NCI-H2171 treated with DMSO at 0.1 percent for 48 hours (cell line): ENCODE measurements at regions not wholly inside any gene's neighbourhood (a gene's known extent, or its start where the extent isn't known, plus 50 kb on each side); places are given as distances from the start of the nearest gene placed in this dataset.
"Not testable (repeated sequence)": the region's sequence is repeated elsewhere in the genome, so short reads cannot be mapped to it uniquely, and the experiment has no call there.

Experiments
- DNase-seq: peaks from one replicate; lab custom pipeline; 2025; lab: John Stamatoyannopoulos, UW

GRCh38 chr1:95520390-95520789, 286.4 kb downstream of the RWDD3 start:
- no peak for DNase-seq

DNA sequence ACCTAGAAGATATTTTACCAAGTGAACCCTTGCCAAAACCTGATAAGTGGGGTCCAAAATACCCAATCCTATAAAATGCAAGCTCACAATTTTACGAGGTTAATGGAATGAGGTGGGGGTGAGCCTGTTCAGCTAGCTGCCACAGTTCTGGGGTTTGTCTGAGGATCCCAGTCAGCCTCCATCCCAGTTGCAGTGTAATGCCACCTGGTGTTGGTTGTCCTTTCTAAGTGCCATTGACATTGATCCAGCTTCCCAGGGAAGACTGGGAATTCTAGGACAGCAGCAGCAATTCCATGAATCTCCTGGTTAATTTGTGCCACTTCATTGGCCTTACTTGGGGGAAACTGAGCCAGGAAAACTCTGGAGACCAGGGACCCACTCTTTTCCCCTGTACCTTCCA, 298.3 kb downstream of the RWDD3 start:
- no peak for DNase-seq

GRCh38 chr1:95534985-95535384, 301.0 kb downstream of the RWDD3 start:
- DNase-seq = no peak

DNA sequence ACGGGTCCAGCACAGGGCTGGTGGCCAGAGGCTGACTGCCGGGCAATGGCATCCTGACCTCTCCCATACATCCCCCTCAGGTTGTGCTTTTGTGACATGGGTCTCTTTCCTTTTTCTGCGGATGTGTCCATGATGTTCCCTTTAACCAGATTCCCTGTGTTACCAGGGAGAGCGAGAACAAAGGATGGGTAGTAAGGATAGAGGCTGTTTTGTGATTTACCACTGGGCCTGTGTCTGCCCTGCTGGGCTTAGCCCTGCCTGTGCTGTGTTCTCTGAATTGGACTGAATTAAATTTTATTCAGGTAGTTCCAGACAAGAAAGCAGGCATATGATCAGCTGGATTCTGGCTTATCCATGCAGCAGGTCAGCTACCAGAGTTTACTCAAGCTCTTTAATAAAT, 301.6 kb downstream of the RWDD3 start:
- no peak for DNase-seq

DNA sequence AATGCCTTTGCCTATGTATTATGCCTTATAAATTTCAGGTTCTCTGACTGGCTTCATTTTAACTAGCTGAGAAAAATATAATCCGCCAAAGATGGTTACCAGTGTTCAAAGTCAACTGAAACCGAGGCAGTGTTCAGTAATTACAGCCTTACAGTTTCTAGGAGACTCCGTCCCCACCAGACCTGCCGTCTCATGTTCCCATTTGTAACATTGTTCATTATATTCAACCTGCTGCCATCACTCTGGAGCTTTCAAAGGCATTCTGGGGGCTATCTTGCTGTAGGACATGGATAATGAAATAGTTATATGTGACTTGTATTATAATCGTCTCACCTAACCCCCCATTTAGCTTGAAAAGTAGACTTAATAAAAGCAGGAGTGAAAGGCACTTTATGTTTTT, 302.5 kb downstream of the RWDD3 start:
- no peak for DNase-seq

- no peak for DNase-seq
Measured at GRCh38 chr1:95537176-95537575, 303.2 kb downstream of the RWDD3 start.

DNA sequence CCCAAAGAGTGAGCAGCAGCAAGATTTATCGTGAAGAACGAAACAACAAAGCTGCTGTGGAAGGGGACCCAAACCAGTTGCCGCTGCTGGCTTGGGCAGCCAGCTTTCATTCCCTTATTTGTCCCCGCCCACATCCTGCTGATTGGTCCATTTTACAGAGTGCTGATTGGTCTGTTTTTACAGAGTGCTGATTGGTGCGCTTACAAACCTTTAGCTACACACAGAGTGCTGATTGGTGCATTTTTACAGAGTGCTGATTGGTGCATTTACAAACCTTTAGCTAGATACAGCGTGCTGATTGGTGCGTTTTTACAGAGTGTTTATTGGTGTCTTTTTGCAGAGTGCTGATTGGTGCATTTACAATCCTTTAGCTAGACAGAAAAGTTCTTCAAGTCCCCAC, 304.2 kb downstream of the RWDD3 start:
- not testable (repeated sequence) for DNase-seq

DNA sequence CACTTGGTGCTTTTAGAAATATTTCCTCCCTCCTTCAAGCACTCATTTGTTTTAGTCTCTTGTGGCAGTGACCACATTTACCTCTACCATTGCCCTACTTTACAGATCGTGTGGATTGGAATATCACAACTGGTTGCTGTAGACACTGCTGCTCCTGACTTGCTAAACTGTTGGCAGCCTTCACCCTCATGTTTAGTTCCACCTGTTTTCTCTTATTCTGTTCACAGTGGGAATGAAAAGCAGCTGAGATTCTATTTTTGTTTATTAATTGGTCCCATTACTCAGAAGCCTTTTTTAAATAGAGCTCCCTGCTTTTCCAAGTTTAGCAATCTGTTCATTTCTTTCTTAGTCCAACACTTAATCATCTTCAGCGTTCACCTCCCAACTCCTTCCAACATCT, 308.9 kb downstream of the RWDD3 start:
- DNase-seq = no peak

DNA sequence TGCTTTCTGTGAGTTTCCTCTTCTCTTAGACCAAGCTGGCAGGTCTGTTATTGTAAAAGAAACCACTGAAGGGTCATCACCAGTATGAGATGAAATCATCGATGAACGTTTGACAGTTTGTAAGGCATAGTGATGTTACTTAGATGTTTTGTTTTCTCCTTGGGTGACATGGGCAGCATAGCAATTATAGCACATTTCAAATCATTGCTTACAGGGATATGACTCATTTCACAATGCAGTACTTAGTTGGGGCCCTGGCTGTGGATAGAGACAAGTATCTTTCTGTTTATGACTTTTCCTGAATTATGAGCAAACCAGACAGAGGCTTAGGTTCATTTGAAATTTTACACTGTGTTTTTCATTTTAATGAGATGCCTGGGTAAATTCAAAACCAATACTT, 313.0 kb downstream of the RWDD3 start:
- DNase-seq = peak; percentile 8

GRCh38 chr1:95548211-95548610, 314.2 kb downstream of the RWDD3 start:
- DNase-seq = no peak

DNA sequence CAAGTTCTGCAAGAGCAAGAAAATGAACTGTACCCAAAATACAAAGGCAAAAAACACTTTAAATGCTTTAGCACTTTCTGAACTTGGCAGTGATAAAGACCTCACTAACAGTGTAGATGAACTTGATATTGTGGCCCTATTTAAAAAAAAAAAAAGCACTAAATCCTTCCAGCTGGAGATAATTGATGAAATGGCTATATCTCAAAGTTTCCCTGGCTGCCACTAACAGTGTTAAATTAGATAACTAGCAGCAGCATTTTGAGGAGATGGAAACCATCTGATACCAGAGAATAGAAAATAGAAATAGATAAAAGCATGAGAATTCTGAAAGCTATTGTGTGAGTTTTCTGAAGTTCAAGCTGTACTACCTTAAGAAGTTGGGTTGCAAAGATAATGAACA, 317.2 kb downstream of the RWDD3 start:
- DNase-seq = no peak

GRCh38 chr1:95553595-95553994, 319.6 kb downstream of the RWDD3 start:
- no peak for DNase-seq

DNA sequence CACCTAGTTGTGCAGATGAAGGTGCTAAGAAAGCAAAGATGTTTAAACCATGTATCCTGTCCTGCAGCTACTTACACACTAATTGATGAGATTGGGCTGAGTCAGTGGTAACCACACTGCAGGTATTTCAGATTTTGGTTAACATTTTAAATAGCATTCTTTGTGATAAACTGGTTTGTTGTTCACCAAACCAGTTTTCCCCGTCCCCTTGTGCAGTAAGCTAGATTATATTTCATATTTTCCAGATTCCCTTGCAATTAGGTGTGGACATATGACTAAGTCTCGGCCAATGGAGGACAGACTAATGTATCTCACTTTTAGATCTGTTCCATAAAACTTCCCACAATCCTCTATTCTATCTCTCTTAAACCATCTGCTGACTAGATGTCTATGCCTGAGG, 320.4 kb downstream of the RWDD3 start:
- no peak for DNase-seq

- no peak for DNase-seq
Measured at GRCh38 chr1:95558791-95559190, 324.8 kb downstream of the RWDD3 start.

DNA sequence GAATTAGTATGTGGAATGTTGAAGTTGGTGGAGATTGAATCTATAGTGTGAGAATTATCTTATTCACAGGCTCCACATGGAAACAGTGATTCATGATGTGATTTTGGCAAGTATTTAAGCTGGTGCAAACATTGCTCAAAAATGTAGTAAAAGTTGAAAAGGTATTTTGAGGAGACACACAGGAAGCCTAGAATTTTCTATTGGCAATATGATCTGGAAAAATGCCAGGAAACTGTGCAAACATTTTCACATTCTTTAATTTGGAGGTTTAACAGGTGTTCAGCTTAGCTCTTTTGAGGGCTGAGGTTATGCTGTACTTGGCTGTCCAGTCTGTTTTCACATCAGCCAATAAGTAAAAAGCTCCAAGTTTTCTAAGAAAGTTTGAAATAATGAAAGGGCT, 327.3 kb downstream of the RWDD3 start:
- DNase-seq = no peak

- DNase-seq = no peak
Measured at GRCh38 chr1:95562230-95562629, 328.2 kb downstream of the RWDD3 start.

- no peak for DNase-seq
Measured at GRCh38 chr1:95572002-95572401, 338.0 kb downstream of the RWDD3 start.

DNA sequence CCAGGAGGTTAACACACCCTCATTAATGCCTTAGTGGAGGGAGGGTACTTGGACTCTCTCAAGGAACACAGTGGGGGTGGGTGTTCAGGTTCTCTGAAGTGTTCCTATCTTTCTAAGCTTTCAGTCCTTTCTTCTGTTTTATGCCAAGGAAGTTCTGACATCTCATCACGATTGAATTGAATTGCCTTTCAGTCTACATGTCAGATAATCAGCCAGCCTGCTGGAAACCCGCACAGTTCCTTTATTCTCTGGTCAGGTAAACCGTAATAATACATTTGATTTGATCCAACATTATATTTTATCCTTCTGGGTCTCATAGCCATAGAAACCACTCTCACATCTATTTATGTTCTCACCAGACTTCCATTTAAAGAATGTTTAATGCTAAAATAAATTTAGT, 339.0 kb downstream of the RWDD3 start:
- DNase-seq = no peak

- DNase-seq = no peak
Measured at GRCh38 chr1:95575291-95575690, 341.3 kb downstream of the RWDD3 start.

GRCh38 chr1:95578462-95578861, 344.5 kb downstream of the RWDD3 start:
- peak; percentile 5 for DNase-seq

- no peak for DNase-seq
Measured at GRCh38 chr1:95582191-95582590, 348.2 kb downstream of the RWDD3 start.

DNA sequence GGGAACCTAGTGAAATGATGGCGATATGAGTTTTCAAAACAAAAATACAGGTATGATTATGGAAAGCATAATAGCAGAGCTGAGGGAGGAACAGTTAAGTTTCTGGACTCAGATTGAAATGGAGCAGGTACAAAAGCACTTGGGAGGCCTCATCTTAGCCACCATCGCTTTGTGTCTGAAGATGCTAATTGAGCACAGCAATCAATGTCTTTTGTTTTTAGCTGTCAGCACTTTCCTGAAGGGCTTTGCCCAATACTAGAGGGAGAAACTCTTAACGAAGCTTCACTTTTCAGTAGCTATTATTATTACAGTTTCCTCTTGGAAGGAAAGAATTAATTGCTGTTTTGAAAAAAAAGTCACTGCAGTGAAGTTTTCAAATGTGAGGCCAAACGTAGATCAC, 348.7 kb downstream of the RWDD3 start:
- no peak for DNase-seq

DNA sequence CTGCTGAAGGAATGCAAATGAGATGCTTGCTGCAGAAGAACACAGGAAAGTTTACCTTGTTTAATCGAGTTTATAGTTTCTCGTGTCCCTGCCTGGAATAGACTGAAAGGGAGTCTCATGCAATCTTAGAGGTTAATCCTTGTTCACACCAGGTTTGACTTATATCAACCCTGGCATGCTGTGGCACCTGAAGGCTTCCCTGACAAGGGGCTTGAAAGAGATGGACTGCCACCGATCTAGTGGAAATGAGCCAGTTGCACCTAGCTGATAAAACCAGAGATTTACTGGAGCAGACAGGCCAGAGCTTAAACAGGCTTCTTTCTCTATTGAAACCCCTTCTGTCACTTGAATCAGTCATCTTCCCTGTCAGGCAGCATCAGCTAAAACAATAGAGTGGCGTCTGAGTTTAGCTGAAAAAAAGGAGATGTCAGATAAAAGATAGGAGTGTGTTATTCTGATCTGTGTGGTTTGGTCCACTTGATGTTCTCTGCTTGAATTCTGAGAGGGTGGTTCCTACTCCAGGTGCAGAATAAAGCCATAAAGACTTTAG, 349.7 kb downstream of the RWDD3 start:
- no peak for DNase-seq

DNA sequence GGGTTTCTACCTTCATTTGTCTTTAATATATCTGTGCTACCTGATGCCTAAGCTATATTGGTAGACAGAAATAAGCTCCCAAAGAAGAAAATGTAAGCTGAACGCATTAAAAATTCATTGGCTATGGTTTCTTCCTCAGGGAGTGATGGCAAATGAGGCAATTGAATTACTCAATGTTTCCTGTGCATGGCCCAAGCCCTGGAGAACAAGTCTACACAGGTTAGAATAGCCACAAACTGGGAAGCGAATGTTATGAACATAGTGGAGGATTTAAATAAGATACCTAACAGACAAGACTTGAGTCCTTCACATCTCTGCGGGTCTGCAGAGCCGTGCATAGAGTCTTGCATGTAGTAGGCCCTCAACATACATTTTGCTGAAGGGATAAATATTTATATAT, 350.3 kb downstream of the RWDD3 start:
- no peak for DNase-seq

DNA sequence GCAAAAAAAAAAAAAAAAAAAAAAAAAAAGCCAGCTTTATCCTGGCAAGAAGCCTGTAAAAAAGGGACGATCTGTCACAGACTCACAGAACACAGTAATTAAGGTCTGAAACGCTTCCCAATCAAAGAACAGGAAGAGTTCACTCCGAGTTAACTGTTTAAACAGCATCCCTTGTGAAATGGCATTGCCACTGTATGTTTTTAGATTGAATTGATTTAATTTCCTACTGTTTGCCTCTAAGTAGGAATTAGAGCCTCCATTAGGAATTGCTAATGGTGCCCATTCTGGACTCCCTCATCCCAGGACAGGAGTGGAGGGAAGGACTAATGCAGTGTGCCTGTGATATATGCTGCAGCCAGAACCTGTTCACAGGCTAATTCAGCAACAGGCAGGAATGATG, 370.8 kb downstream of the RWDD3 start:
- DNase-seq = peak; percentile 47
